GM12878 (cell line): ENCODE measurements at regions not wholly inside any gene's neighbourhood (a gene's known extent, or its start where the extent isn't known, plus 50 kb on each side); places are given as distances from the start of the nearest gene placed in this dataset.

ENCODE experiments used
- ATAC-seq: fragments of 200-7000 bp; cut with Tn5 transposase; 3 replicates; pipeline ENCODE4 v1.9.1; 2020; ENCODE audit warnings: mild to moderate bottlenecking, moderate library complexity
- BruUV-seq: library from RNA; stranded (reverse); fragments of 400-500 nt; replicated peaks from 2 replicates; lab custom pipeline; 2021; lab: Mats Ljungman, UMichigan
- CTCF ChIA-PET: fragments of 300-600 bp; sonication (Branson Sonifier 250); formaldehyde crosslinking; extraction: SDS; loops from one replicate; lab custom pipeline; 2021; ENCODE audit warnings: inconsistent platforms; lab: Yijun Ruan, JAX
- POLR2A ChIA-PET: fragments of 350-600 bp; formaldehyde crosslinking; extraction: SDS; loops from one replicate; lab custom pipeline; 2021; ENCODE audit warnings: inconsistent platforms; lab: Charles Lee
- RAD21 ChIA-PET: fragments of 300-600 bp; sonication (Branson Sonifier 250); formaldehyde crosslinking; loops from one replicate; lab custom pipeline; 2023; ENCODE audit warnings: antibody characterized with exemption; ENCODE audit not compliant: unreplicated experiment; lab: Charles Lee
- SMC1A ChIA-PET: fragments of 300-600 bp; sonication (Branson Sonifier 250); formaldehyde crosslinking; loops from one replicate; lab custom pipeline; 2023; ENCODE audit not compliant: unreplicated experiment, uncharacterized antibody; lab: Charles Lee
- DNase-seq: peaks from one replicate; pipeline ENCODE4 v3.0.0-alpha.2; 2011; ENCODE audit warnings: low read depth, low spot score
- FAIRE-seq: peaks from 3 replicates; lab custom pipeline; 2011; peaks lifted over from hg19 to GRCh38; lab: Jason Lieb, UNC
- H2AFZ ChIP-seq: 2 replicates; pipeline ENCODE4 v1.6.0; 2011; ENCODE audit warnings: low read depth, low read length, control low read depth; ENCODE audit not compliant: control insufficient read depth
- H3K27ac ChIP-seq: 2 replicates; pipeline ENCODE4 v1.5.1; 2011; ENCODE audit warnings: control low read depth; ENCODE audit not compliant: control insufficient read depth, insufficient read depth
- H3K27me3 ChIP-seq, 2 experiments: replicated peaks in 1 of 2; 2 replicates each; pipeline versions ENCODE4 v1.6.0 to v1.6.1; 2011; ENCODE audit warnings: low read length in 1 of 2; ENCODE audit not compliant: control insufficient read depth in 2 of 2, insufficient read depth in 2 of 2
- H3K36me3 ChIP-seq, 2 experiments: 2 replicates each; pipeline ENCODE4 v1.5.1; 2011; ENCODE audit warnings: low read length in 1 of 2; ENCODE audit not compliant: control insufficient read depth in 2 of 2, insufficient read depth in 2 of 2
- H3K4me1 ChIP-seq: 2 replicates; pipeline ENCODE4 v1.6.1; 2011; ENCODE audit warnings: mild to moderate bottlenecking, low read length, moderate library complexity, mixed read lengths; ENCODE audit not compliant: control insufficient read depth, insufficient read depth
- H3K4me2 ChIP-seq: 2 replicates; pipeline ENCODE4 v1.6.0; 2011; ENCODE audit warnings: control low read depth; ENCODE audit not compliant: control insufficient read depth, insufficient read depth
- H3K4me3 ChIP-seq: fragments of 200-600 bp; sonication (generic); 2 replicates; pipeline ENCODE4 v1.5.1; 2016
- H3K79me2 ChIP-seq: 2 replicates; pipeline ENCODE4 v1.6.0; 2011; ENCODE audit warnings: low read length; ENCODE audit not compliant: control insufficient read depth, insufficient read depth
- H3K9ac ChIP-seq: 2 replicates; pipeline ENCODE4 v1.8.0; 2011; ENCODE audit warnings: low read length, control low read depth, mixed read lengths; ENCODE audit not compliant: control insufficient read depth, insufficient read depth
- H3K9me3 ChIP-seq: replicated peaks from 3 replicates; pipeline ENCODE4 v1.5.1; 2011; ENCODE audit warnings: mild to moderate bottlenecking, low read length; ENCODE audit not compliant: control insufficient read depth, insufficient read depth
- H4K20me1 ChIP-seq: 2 replicates; pipeline ENCODE4 v1.6.0; 2011; ENCODE audit not compliant: control insufficient read depth, insufficient read depth
- RCOR1 ChIP-seq: conservative IDR thresholded peaks from 2 replicates; pipeline ENCODE4 v1.6.1; 2012; ENCODE audit warnings: low read depth, low read length, improper control_type of control experiment
- ZSCAN29 ChIP-seq: fragments of 450-650 bp; IDR thresholded peaks from 2 replicates; pipeline ENCODE4 v1.6.1; 2017; ENCODE audit warnings: mild to moderate bottlenecking, moderate library complexity
- WGBS: methylation state at CpG from one replicate; pipeline ENCODE4 v1.1.6; 2016; ENCODE audit warnings: low lambda C conversion rate; ENCODE audit not compliant: insufficient replicate concordance, insufficient coverage; ENCODE audit errors: missing lambda C conversion rate; 5-methylcytosine and 5-hydroxymethylcytosine counted together
- in situ Hi-C: fragments of 300-500 bp; cut with MboI; formaldehyde crosslinking; loops from 9 replicates; pipeline ENCODE4 v1.14.3; 2018; ENCODE audit warnings: mixed read lengths
- intact Hi-C: fragments of 100-400 bp; cut with micrococcal nuclease; formaldehyde crosslinking; loops from one replicate; pipeline ENCODE4 v1.14.2; 2022; ENCODE audit not compliant: unreplicated experiment
- TF ChIP-seq, protein P1 (sequence below), 3 experiments: IDR thresholded peaks in 2 of 3; conservative IDR thresholded peaks in 1 of 3; 2 replicates each; pipeline ENCODE4 v1.5.1; 2011; ENCODE audit warnings: low read depth in 3 of 3, low read length in 3 of 3, mild to moderate bottlenecking in 3 of 3, control low read depth in 2 of 3, moderate library complexity in 2 of 3, inconsistent platforms in 1 of 3, mixed read lengths in 1 of 3; ENCODE audit not compliant: control insufficient read depth in 2 of 3, insufficient read depth in 1 of 3; ENCODE audit errors: extremely low read depth in 1 of 3
- TF ChIP-seq, protein P2 (sequence below): fragments of 450-650 bp; IDR thresholded peaks from 2 replicates; pipeline ENCODE4 v1.6.1; 2018; ENCODE audit warnings: mild to moderate bottlenecking, low read depth, moderate library complexity; ENCODE audit not compliant: partially characterized antibody
- TF ChIP-seq, protein P3 (sequence below): fragments of 450-650 bp; formaldehyde crosslinking; IDR thresholded peaks from 2 replicates; pipeline ENCODE4 v1.4.0; 2022; ENCODE audit warnings: mild to moderate bottlenecking, moderate library complexity

DNA sequence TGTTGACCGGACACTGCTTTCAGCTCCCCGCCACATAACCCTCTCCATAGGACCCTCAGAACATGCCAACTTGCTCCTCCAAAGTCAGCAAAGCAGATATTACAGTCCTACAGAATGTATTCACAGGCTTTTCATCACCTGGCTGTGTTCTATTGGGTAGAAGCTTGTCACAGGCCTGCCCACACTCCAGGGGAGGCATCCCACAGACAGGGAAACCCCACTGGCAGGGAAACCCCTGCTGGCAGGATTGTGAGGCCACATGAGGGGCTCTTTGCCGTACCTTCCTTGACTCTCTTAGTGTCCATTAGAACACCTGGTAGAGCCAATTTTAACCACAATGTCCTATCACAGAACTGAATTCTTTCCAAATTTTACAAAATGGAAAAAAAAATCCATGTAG, 344.2 kb upstream of the MGMT start:
- no peak overlapping the region for H2AFZ ChIP-seq
- ChIA-PET SMC1A (no interaction called here), RAD21 (no interaction called here), POLR2A (no interaction called here), CTCF (no interaction called here)
- WGBS, result 17% methylated on average over 3 of the region's 3 CpGs
- no peak overlapping the region for H3K9ac ChIP-seq
- H3K4me1 ChIP-seq, result no peaks in the 10 kb centered on the region
- no peak overlapping the region for H3K27ac ChIP-seq
- H3K9me3 ChIP-seq, result no peaks in the 10 kb centered on the region
- no peak overlapping the region for H3K4me3 ChIP-seq
- no peak for DNase-seq
- no peaks in the 10 kb centered on the region for H3K79me2 ChIP-seq
- no peaks in the 10 kb centered on the region for H3K27me3 ChIP-seq
- BruUV-seq, result no TSS peak
- no peaks in the 10 kb centered on the region for H3K36me3 ChIP-seq
- TF ChIP-seq, protein P1, sequence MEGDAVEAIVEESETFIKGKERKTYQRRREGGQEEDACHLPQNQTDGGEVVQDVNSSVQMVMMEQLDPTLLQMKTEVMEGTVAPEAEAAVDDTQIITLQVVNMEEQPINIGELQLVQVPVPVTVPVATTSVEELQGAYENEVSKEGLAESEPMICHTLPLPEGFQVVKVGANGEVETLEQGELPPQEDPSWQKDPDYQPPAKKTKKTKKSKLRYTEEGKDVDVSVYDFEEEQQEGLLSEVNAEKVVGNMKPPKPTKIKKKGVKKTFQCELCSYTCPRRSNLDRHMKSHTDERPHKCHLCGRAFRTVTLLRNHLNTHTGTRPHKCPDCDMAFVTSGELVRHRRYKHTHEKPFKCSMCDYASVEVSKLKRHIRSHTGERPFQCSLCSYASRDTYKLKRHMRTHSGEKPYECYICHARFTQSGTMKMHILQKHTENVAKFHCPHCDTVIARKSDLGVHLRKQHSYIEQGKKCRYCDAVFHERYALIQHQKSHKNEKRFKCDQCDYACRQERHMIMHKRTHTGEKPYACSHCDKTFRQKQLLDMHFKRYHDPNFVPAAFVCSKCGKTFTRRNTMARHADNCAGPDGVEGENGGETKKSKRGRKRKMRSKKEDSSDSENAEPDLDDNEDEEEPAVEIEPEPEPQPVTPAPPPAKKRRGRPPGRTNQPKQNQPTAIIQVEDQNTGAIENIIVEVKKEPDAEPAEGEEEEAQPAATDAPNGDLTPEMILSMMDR (IDR thresholded peaks at IDR 0.05 in 2 of 3, conservative IDR thresholded peaks at IDR 0.05 in 1 of 3; ENCODE audit: control insufficient read depth in 2 of 3, extremely low read depth in 1 of 3, insufficient read depth in 1 of 3, low read depth in 3 of 3, low read length in 3 of 3), result no peak
- TF ChIP-seq, protein P2, sequence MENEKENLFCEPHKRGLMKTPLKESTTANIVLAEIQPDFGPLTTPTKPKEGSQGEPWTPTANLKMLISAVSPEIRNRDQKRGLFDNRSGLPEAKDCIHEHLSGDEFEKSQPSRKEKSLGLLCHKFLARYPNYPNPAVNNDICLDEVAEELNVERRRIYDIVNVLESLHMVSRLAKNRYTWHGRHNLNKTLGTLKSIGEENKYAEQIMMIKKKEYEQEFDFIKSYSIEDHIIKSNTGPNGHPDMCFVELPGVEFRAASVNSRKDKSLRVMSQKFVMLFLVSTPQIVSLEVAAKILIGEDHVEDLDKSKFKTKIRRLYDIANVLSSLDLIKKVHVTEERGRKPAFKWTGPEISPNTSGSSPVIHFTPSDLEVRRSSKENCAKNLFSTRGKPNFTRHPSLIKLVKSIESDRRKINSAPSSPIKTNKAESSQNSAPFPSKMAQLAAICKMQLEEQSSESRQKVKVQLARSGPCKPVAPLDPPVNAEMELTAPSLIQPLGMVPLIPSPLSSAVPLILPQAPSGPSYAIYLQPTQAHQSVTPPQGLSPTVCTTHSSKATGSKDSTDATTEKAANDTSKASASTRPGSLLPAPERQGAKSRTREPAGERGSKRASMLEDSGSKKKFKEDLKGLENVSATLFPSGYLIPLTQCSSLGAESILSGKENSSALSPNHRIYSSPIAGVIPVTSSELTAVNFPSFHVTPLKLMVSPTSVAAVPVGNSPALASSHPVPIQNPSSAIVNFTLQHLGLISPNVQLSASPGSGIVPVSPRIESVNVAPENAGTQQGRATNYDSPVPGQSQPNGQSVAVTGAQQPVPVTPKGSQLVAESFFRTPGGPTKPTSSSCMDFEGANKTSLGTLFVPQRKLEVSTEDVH, result no peak
- TF ChIP-seq ZSCAN29, result no peak
- TF ChIP-seq, protein P3, sequence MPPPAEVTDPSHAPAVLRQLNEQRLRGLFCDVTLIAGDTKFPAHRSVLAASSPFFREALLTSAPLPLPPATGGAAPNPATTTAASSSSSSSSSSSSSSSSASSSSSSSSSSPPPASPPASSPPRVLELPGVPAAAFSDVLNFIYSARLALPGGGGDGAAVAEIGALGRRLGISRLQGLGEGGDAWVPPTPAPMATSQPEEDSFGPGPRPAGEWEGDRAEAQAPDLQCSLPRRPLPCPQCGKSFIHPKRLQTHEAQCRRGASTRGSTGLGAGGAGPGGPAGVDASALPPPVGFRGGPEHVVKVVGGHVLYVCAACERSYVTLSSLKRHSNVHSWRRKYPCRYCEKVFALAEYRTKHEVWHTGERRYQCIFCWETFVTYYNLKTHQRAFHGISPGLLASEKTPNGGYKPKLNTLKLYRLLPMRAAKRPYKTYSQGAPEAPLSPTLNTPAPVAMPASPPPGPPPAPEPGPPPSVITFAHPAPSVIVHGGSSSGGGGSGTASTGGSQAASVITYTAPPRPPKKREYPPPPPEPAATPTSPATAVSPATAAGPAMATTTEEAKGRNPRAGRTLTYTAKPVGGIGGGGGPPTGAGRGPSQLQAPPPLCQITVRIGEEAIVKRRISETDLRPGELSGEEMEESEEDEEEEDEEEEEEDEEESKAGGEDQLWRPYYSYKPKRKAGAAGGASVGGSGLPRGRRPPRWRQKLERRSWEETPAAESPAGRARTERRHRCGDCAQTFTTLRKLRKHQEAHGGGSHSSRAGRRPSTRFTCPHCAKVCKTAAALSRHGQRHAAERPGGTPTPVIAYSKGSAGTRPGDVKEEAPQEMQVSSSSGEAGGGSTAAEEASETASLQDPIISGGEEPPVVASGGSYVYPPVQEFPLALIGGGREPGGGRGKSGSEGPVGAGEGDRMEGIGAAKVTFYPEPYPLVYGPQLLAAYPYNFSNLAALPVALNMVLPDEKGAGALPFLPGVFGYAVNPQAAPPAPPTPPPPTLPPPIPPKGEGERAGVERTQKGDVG (CRISPR knock-in tag), result no peak
- no peak for TF ChIP-seq RCOR1
- intact Hi-C loops (no loop called here), in situ Hi-C loops (no loop called here)
- no peak overlapping the region for H3K4me2 ChIP-seq
- H4K20me1 ChIP-seq, result no peaks in the 10 kb centered on the region
- no peak for ATAC-seq
- no peak for FAIRE-seq
